IMR-90 (cell line): ENCODE measurements at regions not wholly inside any gene's neighbourhood (a gene's known extent, or its start where the extent isn't known, plus 50 kb on each side); places are given as distances from the start of the nearest gene placed in this dataset.

ENCODE experiments used
- ATAC-seq: fragments of 200-7000 bp; cut with Tn5 transposase; 2 replicates; pipeline ENCODE4 v1.9.1; 2020; ENCODE audit warnings: low read depth, mild to moderate bottlenecking, moderate library complexity
- BruUV-seq: library from RNA; stranded (reverse); fragments of 400-500 nt; replicated peaks from 2 replicates; lab custom pipeline; 2021; lab: Mats Ljungman, UMichigan
- CTCF ChIA-PET: fragments of 300-600 bp; formaldehyde crosslinking; extraction: SDS; loops from one replicate; lab custom pipeline; 2021; ENCODE audit warnings: antibody characterized with exemption; lab: Yijun Ruan, JAX
- POLR2A ChIA-PET: fragments of 300-600 bp; sonication (Branson Sonifier 250); formaldehyde crosslinking; loops from one replicate; lab custom pipeline; 2022; ENCODE audit warnings: antibody characterized with exemption; ENCODE audit not compliant: unreplicated experiment; lab: Charles Lee
- DNase-seq: peaks from one replicate; pipeline ENCODE4 v3.0.0; 2013
- H2AFZ ChIP-seq: replicated peaks from 2 replicates; pipeline ENCODE3; 2013; ENCODE audit warnings: low read length, mild to moderate bottlenecking; ENCODE audit not compliant: poor library complexity
- H2AK5ac ChIP-seq: 2 replicates; pipeline ENCODE4 v1.6.1; 2013; ENCODE audit warnings: low read depth, low read length, inconsistent platforms
- H2AK9ac ChIP-seq: replicated peaks from 2 replicates; pipeline ENCODE3; 2013; ENCODE audit warnings: mild to moderate bottlenecking, low read depth, low read length, moderate library complexity; ENCODE audit not compliant: poor library complexity
- H2BK120ac ChIP-seq: 2 replicates; pipeline ENCODE4 v1.6.1; 2013; ENCODE audit warnings: low read depth, low read length, inconsistent platforms
- H2BK15ac ChIP-seq: 3 replicates; pipeline ENCODE4 v1.6.1; 2013; ENCODE audit warnings: low read depth, low read length, inconsistent platforms
- H2BK20ac ChIP-seq: 2 replicates; pipeline ENCODE4 v1.6.1; 2013; ENCODE audit warnings: low read depth, mild to moderate bottlenecking, inconsistent platforms, low read length, moderate library complexity
- H2BK5ac ChIP-seq: 2 replicates; pipeline ENCODE4 v1.6.1; 2013; ENCODE audit warnings: mild to moderate bottlenecking, low read depth, low read length, inconsistent platforms; ENCODE audit not compliant: poor library complexity, severe bottlenecking
- H3K14ac ChIP-seq: replicated peaks from 2 replicates; pipeline ENCODE4 v1.6.1; 2013; ENCODE audit warnings: low read depth, low read length, inconsistent platforms
- H3K18ac ChIP-seq: 2 replicates; pipeline ENCODE4 v1.6.1; 2013; ENCODE audit warnings: low read depth, low read length, control low read depth
- H3K23ac ChIP-seq: 2 replicates; pipeline ENCODE4 v1.6.1; 2013; ENCODE audit warnings: low read depth, low read length, inconsistent platforms
- H3K27ac ChIP-seq: 2 replicates; pipeline ENCODE4 v1.5.1; 2013; ENCODE audit warnings: mild to moderate bottlenecking, control low read depth, low read length; ENCODE audit not compliant: insufficient read depth
- H3K27me3 ChIP-seq: 2 replicates; pipeline ENCODE4 v1.6.1; 2013; ENCODE audit warnings: low read length; ENCODE audit not compliant: control insufficient read depth, insufficient read depth
- H3K36me3 ChIP-seq: 2 replicates; pipeline ENCODE4 v1.6.1; 2013; ENCODE audit warnings: low read length, mixed read lengths; ENCODE audit not compliant: control insufficient read depth, insufficient read depth
- H3K4ac ChIP-seq: 2 replicates; pipeline ENCODE4 v1.6.1; 2013; ENCODE audit warnings: low read depth, low read length, inconsistent platforms
- H3K4me1 ChIP-seq: 2 replicates; pipeline ENCODE4 v1.6.1; 2013; ENCODE audit warnings: low read length, mixed read lengths; ENCODE audit not compliant: control insufficient read depth, insufficient read depth
- H3K4me2 ChIP-seq: 2 replicates; pipeline ENCODE4 v1.6.1; 2013; ENCODE audit warnings: low read depth, mild to moderate bottlenecking, control low read depth, low read length, moderate library complexity
- H3K4me3 ChIP-seq: 2 replicates; pipeline ENCODE4 v1.5.1; 2013; ENCODE audit warnings: low read depth, mild to moderate bottlenecking, control low read depth, low read length, moderate library complexity; ENCODE audit not compliant: insufficient read depth
- H3K56ac ChIP-seq: 2 replicates; pipeline ENCODE4 v1.6.1; 2013; ENCODE audit warnings: low read length, inconsistent platforms; ENCODE audit not compliant: insufficient read depth; ENCODE audit errors: extremely low read depth
- H3K79me1 ChIP-seq, 2 experiments: 2 replicates each; pipeline ENCODE4 v1.6.1; 2013; ENCODE audit warnings: low read length in 2 of 2, inconsistent platforms in 1 of 2, low read depth in 1 of 2
- H3K9ac ChIP-seq: 2 replicates; pipeline ENCODE4 v1.6.1; 2013; ENCODE audit warnings: low read depth, low read length, control low read depth
- H3K9me1 ChIP-seq: 2 replicates; pipeline ENCODE4 v1.6.1; 2013; ENCODE audit warnings: low read length, inconsistent platforms; ENCODE audit not compliant: insufficient read depth
- H3K9me3 ChIP-seq: 2 replicates; pipeline ENCODE4 v1.6.1; 2013; ENCODE audit warnings: low read length; ENCODE audit not compliant: control insufficient read depth, insufficient read depth
- H4K20me1 ChIP-seq: 2 replicates; pipeline ENCODE4 v1.6.1; 2013; ENCODE audit warnings: low read length, inconsistent platforms; ENCODE audit not compliant: insufficient read depth
- H4K5ac ChIP-seq: 2 replicates; pipeline ENCODE4 v1.6.1; 2013; ENCODE audit warnings: mild to moderate bottlenecking, low read depth, low read length, control low read depth
- H4K8ac ChIP-seq, 2 experiments: 2 replicates each; pipeline ENCODE4 v1.6.1; 2013; ENCODE audit warnings: low read depth in 2 of 2, low read length in 2 of 2, control low read depth in 1 of 2, inconsistent platforms in 1 of 2
- H4K91ac ChIP-seq: 2 replicates; pipeline ENCODE4 v1.6.1; 2013; ENCODE audit warnings: low read depth, low read length, inconsistent platforms; ENCODE audit not compliant: insufficient read depth
- CEBPB ChIP-seq: IDR thresholded peaks from 2 replicates; pipeline ENCODE4 v1.6.1; 2012; ENCODE audit warnings: low read depth, low read length, improper control_type of control experiment
- CTCF ChIP-seq: conservative IDR thresholded peaks from 2 replicates; pipeline ENCODE4 v1.5.1; 2012; ENCODE audit warnings: mild to moderate bottlenecking, low read depth, low read length, improper control_type of control experiment
- FOS ChIP-seq: fragments of 150-350 bp; IDR thresholded peaks from 2 replicates; pipeline ENCODE4 v1.6.1; 2016; ENCODE audit warnings: low read depth, low read length
- SMC3 ChIP-seq: fragments of 150-350 bp; IDR thresholded peaks from 2 replicates; pipeline ENCODE4 v1.6.1; 2016; ENCODE audit warnings: low read depth, mild to moderate bottlenecking, antibody characterized with exemption, low read length, moderate library complexity
- WGBS, 2 experiments: methylation state at CpG; one replicate each; pipeline versions ENCODE4 v1.1.5 to v1.1.7; 2013; ENCODE audit warnings: missing lambda C conversion rate in 2 of 2; ENCODE audit not compliant: insufficient read length in 1 of 2; ENCODE audit errors: extremely low coverage in 2 of 2; 5-methylcytosine and 5-hydroxymethylcytosine counted together
- dilution Hi-C: fragments of 300-500 bp; cut with HindIII; formaldehyde crosslinking; loops from one replicate; pipeline ENCODE4 v1.14.3; 2018; ENCODE audit warnings: low sequenced_read_pairs; ENCODE audit not compliant: unreplicated experiment
- in situ Hi-C: fragments of 300-500 bp; cut with MboI; formaldehyde crosslinking; loops from 3 replicates; pipeline ENCODE4 v1.14.3; 2019; ENCODE audit warnings: low sequenced_read_pairs, inconsistent platforms, mixed read lengths
- intact Hi-C: fragments of 100-400 bp; cut with micrococcal nuclease; formaldehyde crosslinking; loops from 2 replicates; pipeline ENCODE4 v1.10.0; 2022

GRCh38 chr10:63889803-63890202 lies 368.6 kb downstream of the REEP3 start:
- H4K8ac ChIP-seq: no peak overlapping the region
- dilution Hi-C loops (no loop called here), intact Hi-C loops (no loop called here), in situ Hi-C loops (no loop called here)
- H4K5ac ChIP-seq: no peak overlapping the region
- no peaks in the 10 kb centered on the region for H3K9me1 ChIP-seq
- H3K4me1 ChIP-seq: no peaks in the 10 kb centered on the region
- H3K56ac ChIP-seq: no peak overlapping the region
- ChIA-PET POLR2A (no interaction called here), CTCF (no interaction called here)
- H4K91ac ChIP-seq: no peak overlapping the region
- TF ChIP-seq FOS (no peak), SMC3 (no peak), CEBPB (no peak), CTCF (no peak)
- no peak overlapping the region for H2BK5ac ChIP-seq
- no peak for DNase-seq
- no peak overlapping the region for H3K4ac ChIP-seq
- no peaks in the 10 kb centered on the region for H3K79me1 ChIP-seq
- H4K20me1 ChIP-seq: no peaks in the 10 kb centered on the region
- H2AK9ac ChIP-seq: no peak overlapping the region
- H2AFZ ChIP-seq: no peak overlapping the region
- no peak for ATAC-seq
- H3K36me3 ChIP-seq: no peaks in the 10 kb centered on the region
- no peak overlapping the region for H2BK20ac ChIP-seq
- no peak overlapping the region for H3K14ac ChIP-seq
- H3K23ac ChIP-seq: no peak overlapping the region
- no peak overlapping the region for H3K4me2 ChIP-seq
- BruUV-seq: no TSS peak
- no peaks in the 10 kb centered on the region for H3K9me3 ChIP-seq
- no CpG with 5 or more reads among the region's 4 CpGs for WGBS, 2 experiments
- H3K9ac ChIP-seq: no peak overlapping the region
- no peak overlapping the region for H2BK15ac ChIP-seq
- H3K18ac ChIP-seq: no peak overlapping the region
- no peak overlapping the region for H3K27ac ChIP-seq
- H2AK5ac ChIP-seq: no peak overlapping the region
- H3K4me3 ChIP-seq: no peak overlapping the region
- H3K27me3 ChIP-seq: no peaks in the 10 kb centered on the region
- H2BK120ac ChIP-seq: no peak overlapping the region
